WTC11 (cell line): ENCODE measurements at regions not wholly inside any gene's neighbourhood (a gene's known extent, or its start where the extent isn't known, plus 50 kb on each side); places are given as distances from the start of the nearest gene placed in this dataset.

Source experiments
- ATAC-seq: fragments of 200-7000 bp; cut with Tn5 transposase; 2 replicates; pipeline ENCODE4 v1.10.0; 2021; ENCODE audit warnings: mild to moderate bottlenecking, moderate library complexity
- CTCF ChIA-PET: fragments of 300-600 bp; sonication (Branson Sonifier 250); formaldehyde crosslinking; loops from one replicate; lab custom pipeline; 2021; ENCODE audit warnings: antibody characterized with exemption; lab: Charles Lee
- POLR2A ChIA-PET: fragments of 350-600 bp; sonication (Branson Sonifier 250); formaldehyde crosslinking; loops from one replicate; lab custom pipeline; 2021; ENCODE audit warnings: antibody characterized with exemption; lab: Charles Lee
- DNase-seq: peaks from one replicate; pipeline ENCODE4 v3.0.0; 2021; ENCODE audit warnings: low spot score
- H3K27ac Mint-ChIP-seq: 2 replicates; pipeline ENCODE4 v1.8.0; 2021; ENCODE audit warnings: mixed read lengths
- H3K27me3 Mint-ChIP-seq: 2 replicates; pipeline ENCODE4 v1.8.0; 2021; ENCODE audit warnings: low read depth, mild to moderate bottlenecking, moderate library complexity, mixed read lengths
- H3K36me3 Mint-ChIP-seq: 2 replicates; pipeline ENCODE4 v1.8.0; 2021; ENCODE audit warnings: mixed read lengths
- H3K4me1 Mint-ChIP-seq: 2 replicates; pipeline ENCODE4 v1.8.0; 2022; ENCODE audit warnings: mixed read lengths
- H3K4me3 Mint-ChIP-seq: 2 replicates; pipeline ENCODE4 v1.8.0; 2021; ENCODE audit warnings: mild to moderate bottlenecking, moderate library complexity, mixed read lengths
- H3K9me3 Mint-ChIP-seq: 2 replicates; pipeline ENCODE4 v1.8.0; 2021; ENCODE audit warnings: mixed read lengths
- CREM ChIP-seq: sonication (generic); formaldehyde crosslinking; IDR thresholded peaks from 2 replicates; pipeline ENCODE4 v1.8.1; 2022; ENCODE audit warnings: mild to moderate bottlenecking, missing genetic modification reagents, moderate library complexity
- EMX1 ChIP-seq: fragments of 250-450 bp; sonication (Bioruptor Pico); IDR thresholded peaks from 2 replicates; pipeline ENCODE4 v1.8.0; 2021; ENCODE audit warnings: mild to moderate bottlenecking
- ETV6 ChIP-seq: sonication (generic); formaldehyde crosslinking; IDR thresholded peaks from 2 replicates; pipeline ENCODE4 v1.8.1; 2022; ENCODE audit warnings: mild to moderate bottlenecking, missing genetic modification reagents
- MYBL2 ChIP-seq: sonication (generic); formaldehyde crosslinking; IDR thresholded peaks from 2 replicates; pipeline ENCODE4 v1.8.1; 2023; ENCODE audit warnings: mild to moderate bottlenecking, moderate library complexity, missing genetic modification reagents
- NFATC4 ChIP-seq: fragments of 250-450 bp; sonication (Bioruptor Pico); IDR thresholded peaks from 2 replicates; pipeline ENCODE4 v1.9.0; 2021; ENCODE audit warnings: mild to moderate bottlenecking
- NFYB ChIP-seq: sonication (generic); formaldehyde crosslinking; conservative IDR thresholded peaks from 2 replicates; pipeline ENCODE4 v1.8.0; 2022; ENCODE audit warnings: low read depth, missing genetic modification reagents
- TEAD1 ChIP-seq: sonication (generic); formaldehyde crosslinking; IDR thresholded peaks from 2 replicates; pipeline ENCODE4 v1.8.0; 2022; ENCODE audit warnings: mild to moderate bottlenecking, missing genetic modification reagents
- TEAD4 ChIP-seq: sonication (generic); formaldehyde crosslinking; IDR thresholded peaks from 2 replicates; pipeline ENCODE4 v1.8.0; 2022; ENCODE audit warnings: mild to moderate bottlenecking, missing genetic modification reagents
- ZNF138 ChIP-seq: sonication (generic); formaldehyde crosslinking; conservative IDR thresholded peaks from 2 replicates; pipeline ENCODE4 v1.8.1; 2022; ENCODE audit warnings: mild to moderate bottlenecking, moderate library complexity, missing genetic modification reagents
- ZNF263 ChIP-seq: sonication (generic); formaldehyde crosslinking; IDR thresholded peaks from 2 replicates; pipeline ENCODE4 v1.8.1; 2022; ENCODE audit warnings: low read depth, mild to moderate bottlenecking, moderate library complexity, missing genetic modification reagents
- ZNF317 ChIP-seq: sonication (generic); formaldehyde crosslinking; IDR thresholded peaks from 2 replicates; pipeline ENCODE4 v1.8.1; 2023; ENCODE audit warnings: low read depth, mild to moderate bottlenecking, moderate library complexity, missing genetic modification reagents, borderline replicate concordance
- ZNF671 ChIP-seq: fragments of 250-450 bp; sonication (Bioruptor Pico); IDR thresholded peaks from 2 replicates; pipeline ENCODE4 v1.8.0; 2021; ENCODE audit warnings: mild to moderate bottlenecking
- TF ChIP-seq, protein P1 (sequence below): sonication (generic); formaldehyde crosslinking; IDR thresholded peaks from 2 replicates; pipeline ENCODE4 v1.8.0; 2022; ENCODE audit warnings: missing genetic modification reagents
- TF ChIP-seq, protein P2 (sequence below): sonication (generic); formaldehyde crosslinking; IDR thresholded peaks from 2 replicates; pipeline ENCODE4 v1.8.1; 2022; ENCODE audit warnings: mild to moderate bottlenecking, moderate library complexity, missing genetic modification reagents
- TF ChIP-seq, protein P3 (sequence below): sonication (generic); formaldehyde crosslinking; IDR thresholded peaks from 2 replicates; pipeline ENCODE4 v1.8.1; 2023; ENCODE audit warnings: mild to moderate bottlenecking, missing genetic modification reagents, borderline replicate concordance
- TF ChIP-seq, protein P4 (sequence below): sonication (generic); formaldehyde crosslinking; IDR thresholded peaks from 2 replicates; pipeline ENCODE4 v1.8.1; 2023; ENCODE audit warnings: mild to moderate bottlenecking, missing genetic modification reagents
- TF ChIP-seq, protein P5 (sequence below): sonication (generic); formaldehyde crosslinking; IDR thresholded peaks from 2 replicates; pipeline ENCODE4 v1.8.1; 2023; ENCODE audit warnings: mild to moderate bottlenecking, missing genetic modification reagents

DNA sequence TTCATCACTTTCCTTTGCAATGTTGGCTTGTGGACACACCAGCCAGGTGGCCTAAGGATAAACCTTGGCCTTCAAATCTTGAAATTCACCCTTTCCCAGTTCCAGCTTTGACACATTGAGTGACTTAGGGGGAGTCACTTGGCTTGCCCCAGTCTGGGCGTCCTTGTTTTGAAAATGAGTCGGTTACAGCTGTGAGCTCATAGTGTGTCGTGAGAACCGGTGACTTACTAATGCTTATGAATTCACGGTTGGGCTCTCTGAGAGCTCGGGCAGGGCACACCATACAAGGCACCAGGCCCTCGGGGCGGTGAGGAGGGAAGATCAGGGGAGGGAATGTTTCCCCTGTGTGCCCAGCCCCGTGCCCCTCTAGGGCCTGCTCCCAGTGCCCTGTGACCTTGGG, 126.9 kb upstream of the TMPRSS2 start:
- Mint-ChIP-seq H3K9me3 (peaks cover 11% of the 10 kb centered on the region), H3K4me1 (peaks cover 7% of the 10 kb centered on the region; the same call in 1 of the 2 replicates), H3K27ac (no peak overlapping the region), H3K27me3 (no peaks in the 10 kb centered on the region), H3K36me3 (no peaks in the 10 kb centered on the region), H3K4me3 (no peak overlapping the region)
- TF ChIP-seq NFATC4 (no peak), ZNF138 (CRISPR knock-in tag) (no peak), TEAD1 (CRISPR knock-in tag) (no peak)
- DNase-seq (no peak), ATAC-seq (no peak)
- ChIA-PET CTCF (interaction anchor here (0.9 to 1.0 kb wide), 2 partner anchors 23 kb away, joined by 4 to 5 read pairs; no protein-coding TSS in a partner anchor), POLR2A (no interaction called here)

DNA sequence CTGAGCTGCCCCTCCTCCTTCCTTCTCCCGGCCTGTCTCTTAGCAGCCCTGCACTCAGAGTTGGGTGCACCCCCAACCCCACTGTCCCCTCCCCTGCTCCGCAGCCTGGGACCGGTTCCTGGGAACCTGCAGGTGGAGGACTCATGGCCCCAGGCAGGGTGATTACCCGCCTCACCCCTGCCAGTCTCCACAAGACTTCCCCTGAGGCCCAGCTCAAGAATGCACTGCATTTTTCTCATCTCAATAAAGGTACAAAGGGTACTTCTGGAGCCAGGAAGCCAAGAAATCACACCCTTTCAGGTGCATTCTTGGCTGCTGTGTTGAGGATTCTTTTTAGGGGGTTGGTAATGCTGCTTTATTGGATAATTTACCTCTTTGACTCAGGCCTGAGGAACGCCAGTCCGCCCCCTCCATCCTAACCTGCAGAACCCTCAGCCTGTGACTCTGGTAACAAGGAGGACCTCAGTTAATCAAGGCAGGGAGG, 126.3 kb upstream of the TMPRSS2 start:
- no peak for TF ChIP-seq ZNF263
- TF ChIP-seq, protein P1, sequence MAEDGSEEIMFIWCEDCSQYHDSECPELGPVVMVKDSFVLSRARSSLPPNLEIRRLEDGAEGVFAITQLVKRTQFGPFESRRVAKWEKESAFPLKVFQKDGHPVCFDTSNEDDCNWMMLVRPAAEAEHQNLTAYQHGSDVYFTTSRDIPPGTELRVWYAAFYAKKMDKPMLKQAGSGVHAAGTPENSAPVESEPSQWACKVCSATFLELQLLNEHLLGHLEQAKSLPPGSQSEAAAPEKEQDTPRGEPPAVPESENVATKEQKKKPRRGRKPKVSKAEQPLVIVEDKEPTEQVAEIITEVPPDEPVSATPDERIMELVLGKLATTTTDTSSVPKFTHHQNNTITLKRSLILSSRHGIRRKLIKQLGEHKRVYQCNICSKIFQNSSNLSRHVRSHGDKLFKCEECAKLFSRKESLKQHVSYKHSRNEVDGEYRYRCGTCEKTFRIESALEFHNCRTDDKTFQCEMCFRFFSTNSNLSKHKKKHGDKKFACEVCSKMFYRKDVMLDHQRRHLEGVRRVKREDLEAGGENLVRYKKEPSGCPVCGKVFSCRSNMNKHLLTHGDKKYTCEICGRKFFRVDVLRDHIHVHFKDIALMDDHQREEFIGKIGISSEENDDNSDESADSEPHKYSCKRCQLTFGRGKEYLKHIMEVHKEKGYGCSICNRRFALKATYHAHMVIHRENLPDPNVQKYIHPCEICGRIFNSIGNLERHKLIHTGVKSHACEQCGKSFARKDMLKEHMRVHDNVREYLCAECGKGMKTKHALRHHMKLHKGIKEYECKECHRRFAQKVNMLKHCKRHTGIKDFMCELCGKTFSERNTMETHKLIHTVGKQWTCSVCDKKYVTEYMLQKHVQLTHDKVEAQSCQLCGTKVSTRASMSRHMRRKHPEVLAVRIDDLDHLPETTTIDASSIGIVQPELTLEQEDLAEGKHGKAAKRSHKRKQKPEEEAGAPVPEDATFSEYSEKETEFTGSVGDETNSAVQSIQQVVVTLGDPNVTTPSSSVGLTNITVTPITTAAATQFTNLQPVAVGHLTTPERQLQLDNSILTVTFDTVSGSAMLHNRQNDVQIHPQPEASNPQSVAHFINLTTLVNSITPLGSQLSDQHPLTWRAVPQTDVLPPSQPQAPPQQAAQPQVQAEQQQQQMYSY (CRISPR knock-in tag) = no peak
- no peak for TF ChIP-seq ETV6 (CRISPR knock-in tag)
- TF ChIP-seq ZNF317 (CRISPR knock-in tag) = no peak
- TF ChIP-seq TEAD4 (CRISPR knock-in tag) = no peak
- TF ChIP-seq NFYB (CRISPR knock-in tag) = no peak
- no peak for TF ChIP-seq ZNF671
- TF ChIP-seq, protein P2, sequence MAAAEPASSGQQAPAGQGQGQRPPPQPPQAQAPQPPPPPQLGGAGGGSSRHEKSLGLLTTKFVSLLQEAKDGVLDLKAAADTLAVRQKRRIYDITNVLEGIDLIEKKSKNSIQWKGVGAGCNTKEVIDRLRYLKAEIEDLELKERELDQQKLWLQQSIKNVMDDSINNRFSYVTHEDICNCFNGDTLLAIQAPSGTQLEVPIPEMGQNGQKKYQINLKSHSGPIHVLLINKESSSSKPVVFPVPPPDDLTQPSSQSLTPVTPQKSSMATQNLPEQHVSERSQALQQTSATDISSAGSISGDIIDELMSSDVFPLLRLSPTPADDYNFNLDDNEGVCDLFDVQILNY (CRISPR knock-in tag) = no peak
- TF ChIP-seq EMX1 (CRISPR knock-in tag) = no peak
- TF ChIP-seq, protein P3, sequence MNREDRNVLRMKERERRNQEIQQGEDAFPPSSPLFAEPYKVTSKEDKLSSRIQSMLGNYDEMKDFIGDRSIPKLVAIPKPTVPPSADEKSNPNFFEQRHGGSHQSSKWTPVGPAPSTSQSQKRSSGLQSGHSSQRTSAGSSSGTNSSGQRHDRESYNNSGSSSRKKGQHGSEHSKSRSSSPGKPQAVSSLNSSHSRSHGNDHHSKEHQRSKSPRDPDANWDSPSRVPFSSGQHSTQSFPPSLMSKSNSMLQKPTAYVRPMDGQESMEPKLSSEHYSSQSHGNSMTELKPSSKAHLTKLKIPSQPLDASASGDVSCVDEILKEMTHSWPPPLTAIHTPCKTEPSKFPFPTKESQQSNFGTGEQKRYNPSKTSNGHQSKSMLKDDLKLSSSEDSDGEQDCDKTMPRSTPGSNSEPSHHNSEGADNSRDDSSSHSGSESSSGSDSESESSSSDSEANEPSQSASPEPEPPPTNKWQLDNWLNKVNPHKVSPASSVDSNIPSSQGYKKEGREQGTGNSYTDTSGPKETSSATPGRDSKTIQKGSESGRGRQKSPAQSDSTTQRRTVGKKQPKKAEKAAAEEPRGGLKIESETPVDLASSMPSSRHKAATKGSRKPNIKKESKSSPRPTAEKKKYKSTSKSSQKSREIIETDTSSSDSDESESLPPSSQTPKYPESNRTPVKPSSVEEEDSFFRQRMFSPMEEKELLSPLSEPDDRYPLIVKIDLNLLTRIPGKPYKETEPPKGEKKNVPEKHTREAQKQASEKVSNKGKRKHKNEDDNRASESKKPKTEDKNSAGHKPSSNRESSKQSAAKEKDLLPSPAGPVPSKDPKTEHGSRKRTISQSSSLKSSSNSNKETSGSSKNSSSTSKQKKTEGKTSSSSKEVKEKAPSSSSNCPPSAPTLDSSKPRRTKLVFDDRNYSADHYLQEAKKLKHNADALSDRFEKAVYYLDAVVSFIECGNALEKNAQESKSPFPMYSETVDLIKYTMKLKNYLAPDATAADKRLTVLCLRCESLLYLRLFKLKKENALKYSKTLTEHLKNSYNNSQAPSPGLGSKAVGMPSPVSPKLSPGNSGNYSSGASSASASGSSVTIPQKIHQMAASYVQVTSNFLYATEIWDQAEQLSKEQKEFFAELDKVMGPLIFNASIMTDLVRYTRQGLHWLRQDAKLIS (CRISPR knock-in tag) = no peak
- TF ChIP-seq CREM (CRISPR knock-in tag) = no peak
- TF ChIP-seq, protein P4, sequence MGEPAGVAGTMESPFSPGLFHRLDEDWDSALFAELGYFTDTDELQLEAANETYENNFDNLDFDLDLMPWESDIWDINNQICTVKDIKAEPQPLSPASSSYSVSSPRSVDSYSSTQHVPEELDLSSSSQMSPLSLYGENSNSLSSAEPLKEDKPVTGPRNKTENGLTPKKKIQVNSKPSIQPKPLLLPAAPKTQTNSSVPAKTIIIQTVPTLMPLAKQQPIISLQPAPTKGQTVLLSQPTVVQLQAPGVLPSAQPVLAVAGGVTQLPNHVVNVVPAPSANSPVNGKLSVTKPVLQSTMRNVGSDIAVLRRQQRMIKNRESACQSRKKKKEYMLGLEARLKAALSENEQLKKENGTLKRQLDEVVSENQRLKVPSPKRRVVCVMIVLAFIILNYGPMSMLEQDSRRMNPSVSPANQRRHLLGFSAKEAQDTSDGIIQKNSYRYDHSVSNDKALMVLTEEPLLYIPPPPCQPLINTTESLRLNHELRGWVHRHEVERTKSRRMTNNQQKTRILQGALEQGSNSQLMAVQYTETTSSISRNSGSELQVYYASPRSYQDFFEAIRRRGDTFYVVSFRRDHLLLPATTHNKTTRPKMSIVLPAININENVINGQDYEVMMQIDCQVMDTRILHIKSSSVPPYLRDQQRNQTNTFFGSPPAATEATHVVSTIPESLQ (CRISPR knock-in tag) = no peak
- no peak for TF ChIP-seq MYBL2 (CRISPR knock-in tag)
- TF ChIP-seq, protein P5, sequence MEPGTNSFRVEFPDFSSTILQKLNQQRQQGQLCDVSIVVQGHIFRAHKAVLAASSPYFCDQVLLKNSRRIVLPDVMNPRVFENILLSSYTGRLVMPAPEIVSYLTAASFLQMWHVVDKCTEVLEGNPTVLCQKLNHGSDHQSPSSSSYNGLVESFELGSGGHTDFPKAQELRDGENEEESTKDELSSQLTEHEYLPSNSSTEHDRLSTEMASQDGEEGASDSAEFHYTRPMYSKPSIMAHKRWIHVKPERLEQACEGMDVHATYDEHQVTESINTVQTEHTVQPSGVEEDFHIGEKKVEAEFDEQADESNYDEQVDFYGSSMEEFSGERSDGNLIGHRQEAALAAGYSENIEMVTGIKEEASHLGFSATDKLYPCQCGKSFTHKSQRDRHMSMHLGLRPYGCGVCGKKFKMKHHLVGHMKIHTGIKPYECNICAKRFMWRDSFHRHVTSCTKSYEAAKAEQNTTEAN (CRISPR knock-in tag) = no peak
- CTCF ChIA-PET = interaction anchor here (1.0 kb wide), 1 partner anchor 22 kb away, joined by 5 read pairs; no protein-coding TSS in a partner anchor
- Mint-ChIP-seq H3K9me3 (peaks cover 15% of the 10 kb centered on the region), H3K4me3 (no peak overlapping the region), H3K27ac (no peak overlapping the region), H3K27me3 (no peaks in the 10 kb centered on the region), H3K36me3 (no peaks in the 10 kb centered on the region), H3K4me1 (peaks cover 7% of the 10 kb centered on the region; the same call in 1 of the 2 replicates)
- ATAC-seq (peak; percentile 52), DNase-seq (no peak)
- POLR2A ChIA-PET = interaction anchor here (0.5 kb wide), 1 partner anchor 47 kb away, joined by 3 read pairs; no protein-coding TSS in a partner anchor
